ENCODE measurements at regions not wholly inside any gene's neighbourhood (a gene's known extent, or its start where the extent isn't known, plus 50 kb on each side); places are given as distances from the start of the nearest gene placed in this dataset.
"Not testable (repeated sequence)": the region's sequence is repeated elsewhere in the genome, so short reads cannot be mapped to it uniquely, and the experiment has no call there.

DNA sequence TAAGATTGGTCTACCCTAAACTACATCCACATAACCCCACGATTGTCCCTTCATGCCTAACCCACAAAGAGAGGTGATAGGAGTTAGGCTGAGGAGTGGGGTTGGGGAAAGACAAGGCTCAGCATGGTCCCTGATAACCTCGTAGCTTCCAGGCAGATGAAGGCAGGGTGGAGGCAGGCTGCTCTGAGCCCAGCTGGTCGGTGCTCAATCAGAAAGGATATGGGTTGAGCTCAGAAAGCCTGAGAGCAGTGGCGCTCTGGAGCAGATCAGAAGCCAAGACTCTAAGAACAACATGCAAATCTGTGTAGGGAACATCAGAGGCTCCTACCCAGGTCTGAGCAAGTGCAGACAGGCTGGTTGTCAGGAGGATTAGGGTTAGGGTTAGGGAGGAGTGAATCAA lies 353.0 kb downstream of the GOLGA6L6 start:
- not testable (repeated sequence) for TF ChIP-seq SP4 (IDR thresholded peaks at IDR 0.05; ENCODE audit: low read length); EZH2 (IDR thresholded peaks at IDR 0.05; ENCODE audit: low read depth, low read length, severe bottlenecking); RXRA (IDR thresholded peaks at IDR 0.05; ENCODE audit: insufficient read depth, low read depth, low read length); EGR1 (IDR thresholded peaks at IDR 0.05; ENCODE audit: borderline replicate concordance, low read depth, low read length)
- TF ChIP-seq, protein P1, sequence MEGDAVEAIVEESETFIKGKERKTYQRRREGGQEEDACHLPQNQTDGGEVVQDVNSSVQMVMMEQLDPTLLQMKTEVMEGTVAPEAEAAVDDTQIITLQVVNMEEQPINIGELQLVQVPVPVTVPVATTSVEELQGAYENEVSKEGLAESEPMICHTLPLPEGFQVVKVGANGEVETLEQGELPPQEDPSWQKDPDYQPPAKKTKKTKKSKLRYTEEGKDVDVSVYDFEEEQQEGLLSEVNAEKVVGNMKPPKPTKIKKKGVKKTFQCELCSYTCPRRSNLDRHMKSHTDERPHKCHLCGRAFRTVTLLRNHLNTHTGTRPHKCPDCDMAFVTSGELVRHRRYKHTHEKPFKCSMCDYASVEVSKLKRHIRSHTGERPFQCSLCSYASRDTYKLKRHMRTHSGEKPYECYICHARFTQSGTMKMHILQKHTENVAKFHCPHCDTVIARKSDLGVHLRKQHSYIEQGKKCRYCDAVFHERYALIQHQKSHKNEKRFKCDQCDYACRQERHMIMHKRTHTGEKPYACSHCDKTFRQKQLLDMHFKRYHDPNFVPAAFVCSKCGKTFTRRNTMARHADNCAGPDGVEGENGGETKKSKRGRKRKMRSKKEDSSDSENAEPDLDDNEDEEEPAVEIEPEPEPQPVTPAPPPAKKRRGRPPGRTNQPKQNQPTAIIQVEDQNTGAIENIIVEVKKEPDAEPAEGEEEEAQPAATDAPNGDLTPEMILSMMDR (IDR thresholded peaks at IDR 0.05; ENCODE audit: control extremely low read depth in 1 of 3, insufficient read depth in 1 of 3, low read depth in 1 of 3, low read length in 3 of 3) = not testable (repeated sequence)
